ENCODE measurements at regions not wholly inside any gene's neighbourhood (a gene's known extent, or its start where the extent isn't known, plus 50 kb on each side); places are given as distances from the start of the nearest gene placed in this dataset.
"Not testable (repeated sequence)": the region's sequence is repeated elsewhere in the genome, so short reads cannot be mapped to it uniquely, and the experiment has no call there.

GRCh38 chr18:27564066-27564465, 379.0 kb upstream of the CHST9 start:
- no peak for DNase-seq

GRCh38 chr18:27558388-27559155, 373.5 kb upstream of the CHST9 start:
- DNase-seq: no peak

- no peak for DNase-seq
Observed at GRCh38 chr18:27556741-27557140, 371.6 kb upstream of the CHST9 start.

DNA sequence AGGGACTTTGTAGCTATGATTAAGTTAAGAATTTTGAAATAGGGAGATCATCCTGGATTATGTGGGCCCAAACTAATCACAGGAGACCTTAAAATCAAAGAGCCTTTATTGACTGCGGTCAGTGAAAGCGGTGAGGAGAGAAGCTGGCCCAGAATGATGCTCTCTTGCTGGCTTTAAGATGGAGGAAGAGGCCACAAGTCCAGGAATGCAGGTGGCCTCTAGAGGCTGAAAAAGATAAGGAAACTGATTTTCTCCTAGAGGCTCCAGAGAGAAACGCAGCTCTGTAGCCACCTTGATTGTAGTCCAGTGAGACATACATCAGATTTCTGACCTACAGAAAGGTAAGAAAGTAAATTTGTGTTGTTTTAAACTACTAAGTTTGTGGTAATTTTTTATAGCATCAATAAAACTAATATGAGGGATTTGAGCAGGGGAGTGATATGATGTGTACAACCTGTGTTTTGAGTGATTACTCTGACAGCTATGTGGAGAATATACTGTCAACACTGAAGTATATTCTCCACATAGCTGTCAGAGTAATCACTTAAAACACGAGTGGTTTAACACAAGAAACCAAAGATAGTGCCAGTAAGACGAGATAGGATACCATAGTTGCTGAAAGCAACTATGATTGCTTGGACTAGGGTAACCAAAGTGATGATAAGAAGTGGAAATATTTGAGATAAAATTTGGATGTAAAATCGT, 364.4 kb upstream of the CHST9 start:
- no peak for DNase-seq

DNA sequence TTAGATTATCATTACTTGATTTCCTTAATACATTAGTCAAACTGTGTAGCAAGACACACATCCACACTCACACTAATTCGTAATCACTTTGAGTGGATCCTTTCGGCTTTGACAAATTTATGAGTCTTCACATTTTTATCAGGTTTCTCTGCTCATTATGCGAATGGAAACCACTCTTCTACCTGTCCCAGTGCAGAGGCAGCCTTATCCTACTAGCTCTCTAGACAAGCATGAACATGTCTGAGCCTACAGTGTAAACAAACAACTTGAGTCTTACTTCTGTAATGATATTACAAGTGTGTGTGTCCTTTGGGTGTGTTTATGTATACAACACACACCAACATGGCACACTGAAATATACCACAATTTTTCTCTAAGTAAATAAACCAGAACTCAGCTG, 361.9 kb upstream of the CHST9 start:
- no peak for DNase-seq

DNA sequence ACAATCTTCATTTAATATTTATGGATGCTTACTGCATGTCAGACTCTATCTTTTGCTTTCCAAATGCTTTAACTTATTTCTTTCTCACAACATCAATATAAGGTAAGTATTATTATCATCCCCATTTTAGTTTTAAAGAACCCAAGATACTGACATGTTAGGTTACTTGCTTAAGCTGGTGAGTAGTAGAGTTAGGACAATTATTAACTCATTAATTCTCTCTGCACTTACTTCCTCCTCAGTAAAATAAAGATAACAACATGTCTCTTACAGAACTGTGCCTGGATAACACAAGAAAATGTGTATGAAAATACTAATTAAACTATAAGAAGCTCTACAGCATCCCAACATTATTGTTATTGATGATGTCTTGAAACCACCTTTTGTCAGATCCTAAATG, 359.1 kb upstream of the CHST9 start:
- no peak for DNase-seq

DNA sequence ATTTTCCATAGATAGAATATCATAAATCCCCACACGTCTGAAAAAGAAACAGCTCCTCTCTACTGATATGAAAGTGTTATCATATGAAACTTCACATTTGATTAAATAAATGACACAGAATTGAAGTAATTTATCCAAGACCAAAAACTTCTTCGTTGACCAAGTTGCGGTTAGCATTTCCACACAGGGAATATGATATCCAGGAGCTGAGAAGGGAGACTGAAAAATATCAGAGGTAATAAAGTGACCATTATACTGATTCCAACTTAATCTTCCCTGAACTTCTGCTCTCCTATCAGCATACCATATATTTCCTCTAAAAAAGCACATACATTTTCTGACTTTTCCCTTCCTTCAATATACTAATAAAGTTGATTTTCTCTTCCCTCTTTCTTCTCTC, 356.2 kb upstream of the CHST9 start:
- no peak for DNase-seq

DNA sequence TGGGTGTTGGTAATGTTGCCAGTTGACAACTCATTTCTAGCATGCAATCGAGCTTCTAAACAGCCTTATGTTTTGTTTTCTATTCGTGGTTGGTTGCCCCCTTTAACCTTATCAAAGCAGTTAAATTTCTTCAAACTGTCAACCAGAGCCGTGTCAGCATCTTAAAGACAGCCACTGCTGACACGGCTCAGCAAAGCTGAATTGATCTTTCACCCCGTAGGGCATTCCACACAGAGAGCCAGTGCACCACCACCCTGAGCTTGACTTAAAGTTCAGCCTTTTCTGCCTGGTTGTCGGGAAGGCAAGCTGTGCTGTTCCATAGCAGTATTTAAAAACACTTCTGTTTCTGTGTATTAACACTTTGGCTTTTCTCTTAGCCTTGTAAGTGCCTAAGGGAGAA, 355.0 kb upstream of the CHST9 start:
- DNase-seq: no peak

GRCh38 chr18:27528925-27529521, 343.9 kb upstream of the CHST9 start:
- DNase-seq: no peak

- no peak for DNase-seq
Observed at GRCh38 chr18:27527856-27528255, 342.7 kb upstream of the CHST9 start.

- DNase-seq: no peak
Observed at GRCh38 chr18:27520401-27520800, 335.3 kb upstream of the CHST9 start.

GRCh38 chr18:27510036-27510633, 325.0 kb upstream of the CHST9 start:
- DNase-seq: not testable (repeated sequence)

GRCh38 chr18:27501671-27502070, 316.6 kb upstream of the CHST9 start:
- no peak for DNase-seq

DNA sequence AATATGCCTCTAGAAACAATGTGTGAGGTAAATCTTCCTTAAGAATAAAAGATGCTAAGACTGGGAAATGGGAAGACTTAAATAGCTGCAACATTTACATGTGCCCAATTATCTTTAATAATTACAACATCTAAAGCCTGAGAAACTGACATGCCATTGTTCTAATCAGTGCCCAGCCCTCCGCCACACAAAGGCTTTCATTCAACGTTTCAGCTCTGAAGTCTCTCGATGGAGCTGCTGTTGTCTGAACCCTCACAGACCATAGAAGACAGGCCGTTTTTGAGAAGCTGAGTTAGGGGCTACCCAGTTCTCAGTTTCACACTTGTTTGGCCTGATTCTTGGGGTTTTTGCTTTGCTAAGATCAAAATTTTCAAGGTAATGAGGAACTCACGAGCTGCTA, 315.4 kb upstream of the CHST9 start:
- DNase-seq: no peak

DNA sequence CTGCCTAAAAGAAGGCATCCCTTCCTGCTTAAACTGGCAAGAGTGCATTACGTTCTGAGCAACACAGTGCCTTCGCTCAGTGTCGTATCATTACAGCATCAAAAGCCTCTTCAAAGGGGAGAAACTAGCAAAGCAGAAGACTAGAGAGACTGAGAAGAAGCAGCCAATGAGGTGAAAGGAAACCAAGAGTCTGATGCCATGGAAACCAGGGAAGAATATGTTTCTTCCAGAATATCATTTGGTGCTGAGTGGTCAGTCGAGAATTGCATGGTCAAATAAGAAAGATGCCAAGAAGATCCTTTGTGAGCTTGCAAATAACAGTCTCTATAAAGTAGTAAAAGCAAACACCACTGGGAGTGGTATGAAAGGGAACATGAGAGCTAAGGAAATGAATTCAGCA, 312.1 kb upstream of the CHST9 start:
- DNase-seq: no peak

- DNase-seq: no peak
Observed at GRCh38 chr18:27493182-27493581, 308.1 kb upstream of the CHST9 start.

GRCh38 chr18:27491772-27492171, 306.7 kb upstream of the CHST9 start:
- no peak for DNase-seq

GRCh38 chr18:27483276-27483675, 298.2 kb upstream of the CHST9 start:
- no peak for DNase-seq

DNA sequence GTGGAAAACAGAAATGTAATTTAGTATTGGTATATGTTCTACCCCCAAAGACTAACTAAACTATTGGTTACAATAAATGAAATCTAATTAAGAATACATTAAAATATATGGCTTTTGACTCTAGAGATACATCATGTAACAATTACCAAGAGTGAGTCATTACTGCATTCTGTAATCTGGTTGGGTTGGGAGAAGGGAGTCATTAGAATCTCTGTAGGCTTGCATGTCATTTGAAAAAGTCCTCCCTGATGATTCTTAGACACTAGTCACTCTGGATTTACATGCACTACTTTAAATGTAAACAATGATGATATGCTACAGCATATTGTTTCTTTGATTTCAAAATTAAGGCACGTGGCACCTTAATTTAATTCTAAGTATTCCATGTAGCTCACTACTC, 293.4 kb upstream of the CHST9 start:
- no peak for DNase-seq

GRCh38 chr18:27473318-27473717, 288.2 kb upstream of the CHST9 start:
- no peak for DNase-seq

DNA sequence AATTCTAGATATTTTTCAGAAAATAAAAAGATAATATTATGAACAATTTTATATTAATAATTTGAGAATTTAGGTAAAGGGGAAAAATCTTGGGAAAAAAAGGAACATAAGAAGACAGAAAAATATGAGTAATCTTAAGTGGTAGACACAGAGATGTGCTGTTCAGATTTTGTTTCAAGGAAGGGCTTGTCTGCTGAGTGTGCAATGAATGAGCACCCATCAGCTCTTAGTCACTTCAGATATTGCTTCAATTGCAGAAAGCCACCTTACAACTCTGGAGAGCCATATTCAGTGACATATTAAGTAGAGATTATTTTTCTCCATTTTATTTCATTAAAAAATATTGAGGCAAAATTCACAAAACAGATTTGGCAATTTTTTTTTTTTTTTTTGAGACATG, 282.0 kb upstream of the CHST9 start:
- no peak for DNase-seq

DNA sequence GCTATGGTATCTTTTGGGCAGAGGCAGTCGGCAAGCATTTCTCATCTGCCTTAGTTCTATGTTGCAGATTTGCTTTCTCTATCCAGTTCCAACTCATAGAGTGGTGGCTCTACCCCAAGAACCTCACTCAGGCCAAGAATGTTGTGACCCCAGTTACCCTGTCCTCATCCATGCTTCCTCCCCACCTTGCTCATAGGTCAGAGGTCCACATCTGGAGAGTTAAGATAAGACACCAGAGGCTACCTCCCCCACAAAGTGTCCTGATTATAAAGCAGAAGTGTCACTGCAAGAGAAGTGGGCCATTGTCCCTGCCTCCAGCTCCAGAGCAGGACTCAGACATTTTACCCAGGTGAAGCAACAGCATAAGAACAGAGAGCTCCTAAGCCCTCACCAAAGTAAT, 276.8 kb upstream of the CHST9 start:
- no peak for DNase-seq

DNA sequence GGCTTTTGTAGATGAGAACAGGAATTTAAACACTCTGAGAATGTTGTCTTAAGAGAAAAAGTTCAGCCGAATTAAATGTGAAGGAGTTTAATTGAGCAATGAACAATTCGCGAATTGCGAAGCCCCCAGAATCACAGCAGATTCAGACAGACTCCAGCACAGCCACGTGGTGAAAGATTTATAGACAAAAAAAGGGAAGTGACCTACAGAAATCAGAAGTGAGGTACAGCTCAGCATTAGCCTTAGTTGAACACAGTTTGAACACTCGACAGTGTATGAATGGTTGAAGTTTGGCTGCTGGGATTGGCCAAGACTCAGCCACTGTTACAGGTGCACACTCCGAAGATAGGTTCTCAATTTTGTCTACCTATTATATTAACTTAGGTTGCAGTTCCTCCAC, 264.0 kb upstream of the CHST9 start:
- no peak for DNase-seq

GRCh38 chr18:27447930-27448329, 262.8 kb upstream of the CHST9 start:
- no peak for DNase-seq

Measured in NCI-H1436 (cell line).